ENCODE measurements at regions not wholly inside any gene's neighbourhood (a gene's known extent, or its start where the extent isn't known, plus 50 kb on each side); places are given as distances from the start of the nearest gene placed in this dataset.

DNA sequence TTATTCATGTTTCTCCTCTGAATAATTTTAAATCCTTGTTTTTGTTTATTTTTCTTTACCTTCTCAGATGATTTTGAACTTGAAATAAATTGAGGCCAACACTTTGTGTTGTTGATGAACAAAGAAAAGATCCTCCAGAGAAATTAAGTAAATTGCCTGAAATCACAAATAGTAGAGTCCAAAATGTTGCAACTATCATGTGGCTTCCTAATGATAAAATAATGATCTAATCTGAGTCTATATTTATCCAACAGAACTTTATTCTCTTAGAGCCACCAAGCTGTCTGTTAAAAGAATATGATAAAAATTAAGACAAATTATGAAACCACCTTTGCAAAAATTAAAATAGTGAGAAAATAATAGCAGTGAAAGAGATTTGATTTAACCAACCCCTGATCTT lies 132.2 kb upstream of the SPEF2 start:
- TF ChIP-seq, protein P1, sequence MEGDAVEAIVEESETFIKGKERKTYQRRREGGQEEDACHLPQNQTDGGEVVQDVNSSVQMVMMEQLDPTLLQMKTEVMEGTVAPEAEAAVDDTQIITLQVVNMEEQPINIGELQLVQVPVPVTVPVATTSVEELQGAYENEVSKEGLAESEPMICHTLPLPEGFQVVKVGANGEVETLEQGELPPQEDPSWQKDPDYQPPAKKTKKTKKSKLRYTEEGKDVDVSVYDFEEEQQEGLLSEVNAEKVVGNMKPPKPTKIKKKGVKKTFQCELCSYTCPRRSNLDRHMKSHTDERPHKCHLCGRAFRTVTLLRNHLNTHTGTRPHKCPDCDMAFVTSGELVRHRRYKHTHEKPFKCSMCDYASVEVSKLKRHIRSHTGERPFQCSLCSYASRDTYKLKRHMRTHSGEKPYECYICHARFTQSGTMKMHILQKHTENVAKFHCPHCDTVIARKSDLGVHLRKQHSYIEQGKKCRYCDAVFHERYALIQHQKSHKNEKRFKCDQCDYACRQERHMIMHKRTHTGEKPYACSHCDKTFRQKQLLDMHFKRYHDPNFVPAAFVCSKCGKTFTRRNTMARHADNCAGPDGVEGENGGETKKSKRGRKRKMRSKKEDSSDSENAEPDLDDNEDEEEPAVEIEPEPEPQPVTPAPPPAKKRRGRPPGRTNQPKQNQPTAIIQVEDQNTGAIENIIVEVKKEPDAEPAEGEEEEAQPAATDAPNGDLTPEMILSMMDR (IDR thresholded peaks at IDR 0.05): no peak
- TF ChIP-seq POLR2A (IDR thresholded peaks at IDR 0.05) (no peak), EP300 (IDR thresholded peaks at IDR 0.05) (no peak)
